ENCODE measurements at regions not wholly inside any gene's neighbourhood (a gene's known extent, or its start where the extent isn't known, plus 50 kb on each side); places are given as distances from the start of the nearest gene placed in this dataset.

- no peak for ATAC-seq (ENCODE audit: insufficient read depth, low FRiP score)
- WGBS, 2 donors = 59 to 92% methylated on average over 1 of the region's 1 CpG
- DNase-seq = peak; percentile 40 to 52 (median 47)
- no peak overlapping the region for H3K27ac ChIP-seq (ENCODE audit: low read depth in 1 of 2, low read length in 1 of 2)
- no peaks in the 10 kb centered on the region for H3K27me3 ChIP-seq (ENCODE audit: control insufficient read depth in 3 of 3, insufficient read depth in 3 of 3, low read length in 2 of 3)
- no peak overlapping the region for H3K4me3 ChIP-seq
- no peaks in the 10 kb centered on the region for H3K4me1 ChIP-seq (ENCODE audit: control insufficient read depth in 5 of 5, insufficient read depth in 5 of 5, low read length in 5 of 5)
- H3K9me3 ChIP-seq (ENCODE audit: control insufficient read depth in 4 of 4, insufficient read depth in 3 of 4, low read length in 3 of 4) = no peaks in the 10 kb centered on the region
- no peak for TF ChIP-seq CTCF (IDR thresholded peaks at IDR 0.05; ENCODE audit: control extremely low read depth, extremely low read depth)
- H3K9ac ChIP-seq (ENCODE audit: insufficient read depth in 1 of 2, low read length in 2 of 2) = no peak overlapping the region
- H3K36me3 ChIP-seq (ENCODE audit: control insufficient read depth in 4 of 4, insufficient read depth in 4 of 4, low read length in 4 of 4) = no peaks in the 10 kb centered on the region
Measured at GRCh38 chr10:20712774-20713173, 184.3 kb downstream of the NEBL start.

GRCh38 chr10:20709708-20710107 lies 187.4 kb downstream of the NEBL start:
- DNase-seq (no peak), ATAC-seq (ENCODE audit: insufficient read depth, low FRiP score) (no peak)
- 90 to 92% methylated on average over 2 of the region's 2 CpGs for WGBS, 2 donors
- Histone ChIP-seq H3K9me3 (ENCODE audit: control insufficient read depth in 4 of 4, insufficient read depth in 3 of 4, low read length in 3 of 4) (no peaks in the 10 kb centered on the region), H3K4me3 (no peak overlapping the region), H3K9ac (ENCODE audit: insufficient read depth in 1 of 2, low read length in 2 of 2) (no peak overlapping the region), H3K36me3 (ENCODE audit: control insufficient read depth in 4 of 4, insufficient read depth in 4 of 4, low read length in 4 of 4) (no peaks in the 10 kb centered on the region), H3K27me3 (ENCODE audit: control insufficient read depth in 3 of 3, insufficient read depth in 3 of 3, low read length in 2 of 3) (no peaks in the 10 kb centered on the region), H3K4me1 (ENCODE audit: control insufficient read depth in 5 of 5, insufficient read depth in 5 of 5, low read length in 5 of 5) (no peaks in the 10 kb centered on the region), H3K27ac (ENCODE audit: low read depth in 1 of 2, low read length in 1 of 2) (no peak overlapping the region)
- no peak for TF ChIP-seq CTCF (IDR thresholded peaks at IDR 0.05; ENCODE audit: control extremely low read depth, extremely low read depth)

GRCh38 chr10:20708305-20708704 lies 188.8 kb downstream of the NEBL start:
- WGBS, 2 donors = 88 to 92% methylated on average over 4 of the region's 4 CpGs
- H3K36me3 ChIP-seq (ENCODE audit: control insufficient read depth in 4 of 4, insufficient read depth in 4 of 4, low read length in 4 of 4) = no peaks in the 10 kb centered on the region
- no peak overlapping the region for H3K27ac ChIP-seq (ENCODE audit: low read depth in 1 of 2, low read length in 1 of 2)
- no peak for TF ChIP-seq CTCF (IDR thresholded peaks at IDR 0.05; ENCODE audit: control extremely low read depth, extremely low read depth)
- no peak overlapping the region for H3K4me3 ChIP-seq
- ATAC-seq (ENCODE audit: insufficient read depth, low FRiP score) (no peak), DNase-seq (peak in 1 of 3 donors; percentile 36)
- H3K9ac ChIP-seq (ENCODE audit: insufficient read depth in 1 of 2, low read length in 2 of 2) = no peak overlapping the region
- H3K9me3 ChIP-seq (ENCODE audit: control insufficient read depth in 4 of 4, insufficient read depth in 3 of 4, low read length in 3 of 4) = no peaks in the 10 kb centered on the region
- no peaks in the 10 kb centered on the region for H3K27me3 ChIP-seq (ENCODE audit: control insufficient read depth in 3 of 3, insufficient read depth in 3 of 3, low read length in 2 of 3)
- H3K4me1 ChIP-seq (ENCODE audit: control insufficient read depth in 5 of 5, insufficient read depth in 5 of 5, low read length in 5 of 5) = no peaks in the 10 kb centered on the region

GRCh38 chr10:20707251-20707650 lies 189.9 kb downstream of the NEBL start:
- ATAC-seq (ENCODE audit: insufficient read depth, low FRiP score) = no peak
- H3K36me3 ChIP-seq (ENCODE audit: control insufficient read depth in 4 of 4, insufficient read depth in 4 of 4, low read length in 4 of 4) = no peaks in the 10 kb centered on the region
- no peaks in the 10 kb centered on the region for H3K9me3 ChIP-seq (ENCODE audit: control insufficient read depth in 4 of 4, insufficient read depth in 3 of 4, low read length in 3 of 4)
- no peak overlapping the region for H3K9ac ChIP-seq (ENCODE audit: insufficient read depth in 1 of 2, low read length in 2 of 2)
- no peak overlapping the region for H3K4me3 ChIP-seq
- no peak for DNase-seq
- H3K27ac ChIP-seq (ENCODE audit: low read depth in 1 of 2, low read length in 1 of 2) = no peak overlapping the region
- TF ChIP-seq CTCF (IDR thresholded peaks at IDR 0.05; ENCODE audit: control extremely low read depth, extremely low read depth) = no peak
- WGBS, 2 donors = 84 to 90% methylated on average over 3 of the region's 3 CpGs
- no peaks in the 10 kb centered on the region for H3K4me1 ChIP-seq (ENCODE audit: control insufficient read depth in 5 of 5, insufficient read depth in 5 of 5, low read length in 5 of 5)
- no peaks in the 10 kb centered on the region for H3K27me3 ChIP-seq (ENCODE audit: control insufficient read depth in 3 of 3, insufficient read depth in 3 of 3, low read length in 2 of 3)
